Retinal pigment epithelial cell (primary cell): ENCODE measurements at regions not wholly inside any gene's neighbourhood (a gene's known extent, or its start where the extent isn't known, plus 50 kb on each side); places are given as distances from the start of the nearest gene placed in this dataset.

ENCODE experiments used
- DNase-seq: peaks from one replicate; pipeline ENCODE4 v3.0.0-alpha.2; 2010; ENCODE audit warnings: low read depth
- H3K4me3 ChIP-seq: 2 replicates; pipeline ENCODE4 v1.5.1; 2011; ENCODE audit warnings: mild to moderate bottlenecking, low read length, control low read depth, moderate library complexity
- CTCF ChIP-seq: conservative IDR thresholded peaks from 2 replicates; pipeline ENCODE4 v1.5.1; 2011; ENCODE audit warnings: low read depth, low read length, control low read depth, inconsistent platforms

GRCh38 chr2:107595749-107596148 lies 230.9 kb upstream of the RGPD4 start:
- no peak overlapping the region for H3K4me3 ChIP-seq
- no peak for DNase-seq
- TF ChIP-seq CTCF: no peak

- no peak for TF ChIP-seq CTCF
- no peak for DNase-seq
- no peak overlapping the region for H3K4me3 ChIP-seq
These were observed 229.2 kb upstream of the RGPD4 start for GRCh38 chr2:107597507-107597906.

GRCh38 chr2:107602801-107603200 lies 223.9 kb upstream of the RGPD4 start:
- TF ChIP-seq CTCF: no peak
- no peak overlapping the region for H3K4me3 ChIP-seq
- DNase-seq: no peak

- TF ChIP-seq CTCF: no peak
- H3K4me3 ChIP-seq: no peak overlapping the region
- no peak for DNase-seq
These were observed 219.6 kb upstream of the RGPD4 start for GRCh38 chr2:107607054-107607453.

- TF ChIP-seq CTCF: no peak
- no peak overlapping the region for H3K4me3 ChIP-seq
- DNase-seq: no peak
These were observed 219.2 kb upstream of the RGPD4 start for GRCh38 chr2:107607473-107607872.

GRCh38 chr2:107615039-107615438 lies 211.7 kb upstream of the RGPD4 start:
- TF ChIP-seq CTCF: no peak
- DNase-seq: no peak
- H3K4me3 ChIP-seq: no peak overlapping the region

GRCh38 chr2:107618769-107619168 lies 207.9 kb upstream of the RGPD4 start:
- TF ChIP-seq CTCF: no peak
- no peak overlapping the region for H3K4me3 ChIP-seq
- no peak for DNase-seq
